ENCODE measurements at regions not wholly inside any gene's neighbourhood (a gene's known extent, or its start where the extent isn't known, plus 50 kb on each side); places are given as distances from the start of the nearest gene placed in this dataset.

DNA sequence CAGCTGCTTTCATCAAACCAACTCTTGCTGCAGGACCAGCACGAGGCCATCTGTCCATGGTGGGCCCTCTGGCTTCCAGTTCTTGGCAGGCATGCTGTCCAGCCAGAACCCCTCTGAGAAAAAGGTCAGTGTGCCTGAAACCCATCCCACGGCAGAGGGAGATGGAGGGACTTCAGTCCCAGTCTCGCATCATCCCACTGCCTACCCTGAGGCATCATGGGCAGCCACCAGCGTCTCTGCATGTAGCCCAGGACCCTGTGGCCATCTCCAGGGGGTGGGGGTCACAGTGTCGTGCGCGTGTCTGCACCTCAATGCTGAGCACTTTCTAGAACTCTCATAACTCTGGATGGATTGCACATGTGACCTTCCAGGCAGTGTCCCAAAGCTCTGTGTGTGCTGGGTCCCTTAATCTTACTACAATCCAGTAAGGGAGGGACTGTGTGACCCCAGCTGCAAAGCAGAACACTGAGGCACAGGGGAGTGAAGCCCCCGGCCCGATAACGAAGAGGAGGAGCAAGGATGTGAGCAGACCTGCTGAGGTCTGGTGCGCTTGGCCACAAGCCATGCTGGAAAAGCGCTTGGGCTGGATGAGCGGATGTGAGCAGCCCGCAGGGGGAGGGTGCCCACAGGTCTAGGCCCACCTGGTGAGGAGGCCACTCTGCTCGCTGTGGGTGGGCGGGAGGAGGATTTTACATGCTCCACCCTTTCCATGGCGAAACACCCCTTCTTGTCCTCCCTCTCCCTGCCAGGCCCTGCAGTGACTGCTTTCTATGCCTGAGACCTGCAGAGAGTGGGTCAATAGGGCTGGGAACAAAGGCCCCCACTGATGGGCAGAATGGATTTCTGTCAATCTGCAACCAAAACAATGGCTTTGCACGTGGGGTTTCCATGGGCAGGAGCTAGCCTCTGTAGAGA, 1401.0 kb downstream of the BRD1 start:
- DNase-seq (no peak), ATAC-seq (no peak)
- no peaks in the 10 kb centered on the region for H3K36me3 ChIP-seq (ENCODE audit: control insufficient read depth, insufficient read depth, low read length)
- H3K27ac ChIP-seq (ENCODE audit: low read length), result no peak overlapping the region
- Mint-ChIP-seq H3K4me1 (no peaks in the 10 kb centered on the region), H3K9me3 (no peaks in the 10 kb centered on the region), H3K27ac (no peak overlapping the region), H3K36me3 (no peaks in the 10 kb centered on the region), H3K27me3 (ENCODE audit: low read depth in 2 of 2) (peaks cover 5 to 16% of the 10 kb centered on the region in 2 donors), H3K4me3 (no peak overlapping the region)
- no peaks in the 10 kb centered on the region for H3K4me1 ChIP-seq (ENCODE audit: control insufficient read depth, insufficient read depth, low read length)
- WGBS (ENCODE audit: insufficient coverage), result 89% methylated on average over 18 of the region's 18 CpGs
- H3K27me3 ChIP-seq (ENCODE audit: control insufficient read depth, insufficient read depth, low read length), result no peaks in the 10 kb centered on the region
- TF ChIP-seq, protein P1, sequence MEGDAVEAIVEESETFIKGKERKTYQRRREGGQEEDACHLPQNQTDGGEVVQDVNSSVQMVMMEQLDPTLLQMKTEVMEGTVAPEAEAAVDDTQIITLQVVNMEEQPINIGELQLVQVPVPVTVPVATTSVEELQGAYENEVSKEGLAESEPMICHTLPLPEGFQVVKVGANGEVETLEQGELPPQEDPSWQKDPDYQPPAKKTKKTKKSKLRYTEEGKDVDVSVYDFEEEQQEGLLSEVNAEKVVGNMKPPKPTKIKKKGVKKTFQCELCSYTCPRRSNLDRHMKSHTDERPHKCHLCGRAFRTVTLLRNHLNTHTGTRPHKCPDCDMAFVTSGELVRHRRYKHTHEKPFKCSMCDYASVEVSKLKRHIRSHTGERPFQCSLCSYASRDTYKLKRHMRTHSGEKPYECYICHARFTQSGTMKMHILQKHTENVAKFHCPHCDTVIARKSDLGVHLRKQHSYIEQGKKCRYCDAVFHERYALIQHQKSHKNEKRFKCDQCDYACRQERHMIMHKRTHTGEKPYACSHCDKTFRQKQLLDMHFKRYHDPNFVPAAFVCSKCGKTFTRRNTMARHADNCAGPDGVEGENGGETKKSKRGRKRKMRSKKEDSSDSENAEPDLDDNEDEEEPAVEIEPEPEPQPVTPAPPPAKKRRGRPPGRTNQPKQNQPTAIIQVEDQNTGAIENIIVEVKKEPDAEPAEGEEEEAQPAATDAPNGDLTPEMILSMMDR (IDR thresholded peaks at IDR 0.05), result no peak
- intact Hi-C loops (cut with micrococcal nuclease), result no loop called here
- H3K4me3 ChIP-seq (ENCODE audit: low read length), result no peak overlapping the region
- no peaks in the 10 kb centered on the region for H3K9me3 ChIP-seq (ENCODE audit: control insufficient read depth, insufficient read depth, low read length)

DNA sequence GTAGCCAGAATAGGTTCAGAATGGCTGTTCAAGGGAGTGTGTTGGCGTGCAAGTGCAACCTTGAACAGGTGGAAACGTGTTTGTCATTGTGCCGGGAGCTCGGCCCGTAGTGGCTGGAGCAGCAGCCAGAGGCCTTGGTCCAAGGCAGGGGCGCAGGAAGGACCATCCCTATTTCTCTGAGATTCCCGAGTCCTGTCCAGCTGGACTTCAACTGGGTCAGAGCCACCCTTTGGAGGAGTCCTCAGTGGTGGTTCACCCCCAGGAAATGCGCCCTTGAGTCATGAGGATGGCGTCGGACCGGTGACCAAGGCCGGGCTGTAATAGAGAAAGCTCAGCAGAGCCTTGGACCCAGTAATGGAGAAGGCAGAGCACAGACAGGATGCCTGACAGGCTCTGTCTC, 1402.0 kb downstream of the BRD1 start:
- H3K9me3 Mint-ChIP-seq, result no peaks in the 10 kb centered on the region
- Histone ChIP-seq H3K27me3 (ENCODE audit: control insufficient read depth, insufficient read depth, low read length) (no peaks in the 10 kb centered on the region), H3K9me3 (ENCODE audit: control insufficient read depth, insufficient read depth, low read length) (no peaks in the 10 kb centered on the region), H3K27ac (ENCODE audit: low read length) (no peak overlapping the region), H3K36me3 (ENCODE audit: control insufficient read depth, insufficient read depth, low read length) (no peaks in the 10 kb centered on the region), H3K4me1 (ENCODE audit: control insufficient read depth, insufficient read depth, low read length) (no peaks in the 10 kb centered on the region), H3K4me3 (ENCODE audit: low read length) (no peak overlapping the region)
- intact Hi-C loops (cut with micrococcal nuclease), result no loop called here
- H3K4me3 Mint-ChIP-seq, result no peak overlapping the region
- DNase-seq, result no peak
- H3K36me3 Mint-ChIP-seq, result no peaks in the 10 kb centered on the region
- no peaks in the 10 kb centered on the region for H3K4me1 Mint-ChIP-seq
- WGBS (ENCODE audit: insufficient coverage), result 89% methylated on average over 12 of the region's 12 CpGs
- ATAC-seq, result no peak
- no peak overlapping the region for H3K27ac Mint-ChIP-seq
- TF ChIP-seq, protein P1 (IDR thresholded peaks at IDR 0.05), result no peak
- H3K27me3 Mint-ChIP-seq (ENCODE audit: low read depth in 2 of 2), result peaks cover 8 to 16% of the 10 kb centered on the region in 2 donors

DNA sequence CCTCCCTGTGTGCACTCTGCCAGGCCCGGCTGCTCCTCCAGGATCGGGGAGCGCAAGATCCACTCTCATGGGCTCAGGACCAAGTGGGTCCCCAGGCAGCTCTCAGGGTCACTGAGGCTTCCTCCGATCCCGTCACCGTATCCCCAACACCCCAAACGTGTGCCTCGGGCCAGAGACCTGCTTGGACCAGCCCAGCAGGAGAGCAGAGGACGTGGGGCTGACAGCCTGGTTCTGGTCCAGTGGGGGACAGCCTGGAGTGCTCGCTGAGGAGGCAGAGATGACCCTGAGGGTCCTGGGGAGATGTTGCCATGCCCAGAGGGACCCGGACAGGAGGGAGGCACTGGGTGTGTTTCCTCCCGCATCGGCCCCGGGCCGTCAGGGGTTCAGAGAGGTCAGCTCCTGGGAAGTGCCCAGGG, 1402.6 kb downstream of the BRD1 start:
- intact Hi-C loops (cut with micrococcal nuclease), result no loop called here
- H3K4me3 ChIP-seq (ENCODE audit: low read length), result no peak overlapping the region
- TF ChIP-seq, protein P1 (IDR thresholded peaks at IDR 0.05), result no peak
- Mint-ChIP-seq H3K27ac (no peak overlapping the region), H3K4me3 (no peak overlapping the region), H3K27me3 (ENCODE audit: low read depth in 2 of 2) (peaks cover 11 to 16% of the 10 kb centered on the region in 2 donors), H3K36me3 (no peaks in the 10 kb centered on the region), H3K4me1 (no peaks in the 10 kb centered on the region), H3K9me3 (no peaks in the 10 kb centered on the region)
- H3K4me1 ChIP-seq (ENCODE audit: control insufficient read depth, insufficient read depth, low read length), result no peaks in the 10 kb centered on the region
- 85% methylated on average over 15 of the region's 15 CpGs for WGBS (ENCODE audit: insufficient coverage)
- H3K36me3 ChIP-seq (ENCODE audit: control insufficient read depth, insufficient read depth, low read length), result no peaks in the 10 kb centered on the region
- no peaks in the 10 kb centered on the region for H3K9me3 ChIP-seq (ENCODE audit: control insufficient read depth, insufficient read depth, low read length)
- no peaks in the 10 kb centered on the region for H3K27me3 ChIP-seq (ENCODE audit: control insufficient read depth, insufficient read depth, low read length)
- ATAC-seq, result no peak
- no peak for DNase-seq
- H3K27ac ChIP-seq (ENCODE audit: low read length), result no peak overlapping the region
